Kidney (tissue), 13 donors: ENCODE measurements at regions not wholly inside any gene's neighbourhood (a gene's known extent, or its start where the extent isn't known, plus 50 kb on each side); places are given as distances from the start of the nearest gene placed in this dataset.

Experiments used
- DNase-seq, 5 donors: peaks; one replicate each; pipeline ENCODE4 v3.0.0-alpha.2; 2013 to 2020
- FAIRE-seq: peaks from 2 replicates; lab custom pipeline; 2012; peaks lifted over from hg19 to GRCh38; lab: Jason Lieb, UNC
- H3K27ac ChIP-seq, 2 donors: one replicate each; pipeline ENCODE4 v1.7.0; 2013; ENCODE audit warnings: low read depth in 2 of 2, low read length in 2 of 2, inconsistent platforms in 1 of 2
- H3K27me3 ChIP-seq: one replicate; pipeline ENCODE4 v1.7.1; 2013; ENCODE audit warnings: low read length, inconsistent platforms; ENCODE audit not compliant: control insufficient read depth, insufficient read depth
- H3K36me3 ChIP-seq, 3 donors: one replicate each; pipeline versions ENCODE4 v1.7.0 to v1.7.1; 2013; ENCODE audit warnings: low read length in 3 of 3, control low read depth in 1 of 3, inconsistent platforms in 1 of 3; ENCODE audit not compliant: insufficient read depth in 3 of 3, control insufficient read depth in 2 of 3
- H3K4me1 ChIP-seq, 3 donors: one replicate each; pipeline versions ENCODE4 v1.7.0 to v1.7.1; 2013; ENCODE audit warnings: low read length in 3 of 3, inconsistent platforms in 1 of 3, low read depth in 1 of 3; ENCODE audit not compliant: control insufficient read depth in 2 of 3, insufficient read depth in 2 of 3
- H3K4me3 ChIP-seq, 3 donors: one replicate each; pipeline versions ENCODE4 v1.7.0 to v1.8.1; 2013; ENCODE audit warnings: low read length in 3 of 3, control low read depth in 1 of 3, inconsistent platforms in 1 of 3
- H3K9ac ChIP-seq, 3 donors: one replicate each; pipeline versions ENCODE4 v1.7.0 to v1.7.1; 2013; ENCODE audit warnings: low read length in 3 of 3, control low read depth in 1 of 3, inconsistent platforms in 1 of 3
- H3K9me3 ChIP-seq, 3 donors: one replicate each; pipeline versions ENCODE4 v1.7.0 to v1.7.1; 2013; ENCODE audit warnings: low read length in 3 of 3, control low read depth in 1 of 3, inconsistent platforms in 1 of 3; ENCODE audit not compliant: control insufficient read depth in 2 of 3, insufficient read depth in 1 of 3
- CTCF ChIP-seq: IDR thresholded peaks from 3 replicates; pipeline ENCODE4 v1.5.1; 2012; ENCODE audit warnings: mild to moderate bottlenecking, moderate library complexity, borderline replicate concordance; ENCODE audit not compliant: insufficient read depth; ENCODE audit errors: extremely low read depth
- intact Hi-C: fragments of 100-400 bp; cut with DNase I; formaldehyde crosslinking; loops from one replicate; pipeline ENCODE4 v1.11.1; 2022
- donor health status: control.
- donor health status: control.
- donor health status: control.
- donor health status: control.
- donor health status: control.
- donor health status: DM: yes; HTN: yes; CAD: no.
- donor health status: Normal renal cell carcinoma (clear cell type).

- H3K4me3 ChIP-seq: no peak overlapping the region
- no peaks in the 10 kb centered on the region for H3K4me1 ChIP-seq
- intact Hi-C loops: no loop called here
- FAIRE-seq: no peak
- no peak overlapping the region for H3K9ac ChIP-seq
- DNase-seq: no peak
- no peaks in the 10 kb centered on the region for H3K27me3 ChIP-seq
- H3K9me3 ChIP-seq: no peaks in the 10 kb centered on the region
- TF ChIP-seq CTCF: no peak
- H3K27ac ChIP-seq: no peak overlapping the region
- no peaks in the 10 kb centered on the region for H3K36me3 ChIP-seq
Measured at GRCh38 chr6:98020222-98020621, 737.2 kb upstream of the MMS22L start.

GRCh38 chr6:98024359-98024758, 741.3 kb upstream of the MMS22L start:
- H3K9ac ChIP-seq: no peak overlapping the region
- no peaks in the 10 kb centered on the region for H3K36me3 ChIP-seq
- FAIRE-seq (no peak), DNase-seq (no peak)
- no peak overlapping the region for H3K27ac ChIP-seq
- no peaks in the 10 kb centered on the region for H3K27me3 ChIP-seq
- H3K4me3 ChIP-seq: no peak overlapping the region
- no peak for TF ChIP-seq CTCF
- intact Hi-C loops: no loop called here
- H3K9me3 ChIP-seq: no peaks in the 10 kb centered on the region
- no peaks in the 10 kb centered on the region for H3K4me1 ChIP-seq

- intact Hi-C loops: no loop called here
- no peak overlapping the region for H3K27ac ChIP-seq
Measured at GRCh38 chr6:98027898-98028297, 744.9 kb upstream of the MMS22L start.

More at GRCh38 chr6:98027898-98028297, 744.9 kb upstream of the MMS22L start:
- no peaks in the 10 kb centered on the region for H3K9me3 ChIP-seq
- no peak for FAIRE-seq
- no peak overlapping the region for H3K4me3 ChIP-seq
- no peaks in the 10 kb centered on the region for H3K36me3 ChIP-seq
- no peak for TF ChIP-seq CTCF
- H3K4me1 ChIP-seq: no peaks in the 10 kb centered on the region
- H3K9ac ChIP-seq: no peak overlapping the region
- H3K27me3 ChIP-seq: no peaks in the 10 kb centered on the region
- no peak for DNase-seq
